Bronchial epithelial cell (primary cell): ENCODE measurements at regions not wholly inside any gene's neighbourhood (a gene's known extent, or its start where the extent isn't known, plus 50 kb on each side); places are given as distances from the start of the nearest gene placed in this dataset.
"Not testable (repeated sequence)": the region's sequence is repeated elsewhere in the genome, so short reads cannot be mapped to it uniquely, and the experiment has no call there.

ENCODE experiments used
- DNase-seq: peaks from one replicate; pipeline ENCODE4 v3.0.0-alpha.2; 2010; ENCODE audit warnings: low read depth
- FAIRE-seq: peaks from 2 replicates; lab custom pipeline; 2011; peaks lifted over from hg19 to GRCh38; lab: Jason Lieb, UNC
- H3K27me3 ChIP-seq: 2 replicates; pipeline ENCODE4 v1.5.1; 2011; ENCODE audit warnings: low read length; ENCODE audit not compliant: control insufficient read depth, insufficient read depth
- H3K36me3 ChIP-seq: 2 replicates; pipeline ENCODE4 v1.5.1; 2011; ENCODE audit warnings: low read length; ENCODE audit not compliant: control insufficient read depth, insufficient read depth
- H3K4me3 ChIP-seq: 2 replicates; pipeline ENCODE4 v1.5.1; 2011; ENCODE audit warnings: mild to moderate bottlenecking, low read depth, low read length, control low read depth
- CTCF ChIP-seq: IDR thresholded peaks from 2 replicates; pipeline ENCODE4 v1.5.1; 2011; ENCODE audit warnings: mild to moderate bottlenecking, moderate library complexity, low read length, control low read depth, inconsistent platforms; ENCODE audit not compliant: insufficient read depth, severe bottlenecking

DNA sequence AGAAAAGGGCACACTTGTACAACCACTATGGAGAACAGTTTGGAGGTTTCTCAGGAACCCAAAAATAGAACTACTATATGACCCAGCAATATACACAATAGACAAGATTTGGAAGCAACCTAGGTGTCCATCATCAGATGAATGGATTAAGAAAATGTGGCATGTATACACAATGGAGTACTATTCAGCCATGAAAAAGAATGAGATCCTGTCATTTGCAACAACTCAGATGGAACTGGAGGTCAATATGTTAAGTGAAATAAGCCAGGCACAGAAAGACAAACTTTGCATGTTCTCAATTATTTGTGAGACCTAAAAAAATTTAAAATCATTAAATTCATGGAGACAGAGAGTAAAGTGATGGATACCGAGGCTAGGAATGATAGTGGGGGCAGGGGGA is 118.8 kb downstream of the ZNF467 start:
- FAIRE-seq (no peak), DNase-seq (no peak)
- Histone ChIP-seq H3K4me3 (no peak overlapping the region), H3K36me3 (no peaks in the 10 kb centered on the region), H3K27me3 (no peaks in the 10 kb centered on the region)
- TF ChIP-seq CTCF: no peak

- not testable (repeated sequence) for H3K4me3 ChIP-seq, H3K36me3 ChIP-seq, H3K27me3 ChIP-seq, FAIRE-seq, DNase-seq
Measured at GRCh38 chr7:149650190-149650589, 123.2 kb downstream of the ZNF467 start.

GRCh38 chr7:149644754-149645153 is 128.6 kb downstream of the ZNF467 start:
- Histone ChIP-seq H3K4me3 (no peak overlapping the region), H3K36me3 (no peaks in the 10 kb centered on the region), H3K27me3 (no peaks in the 10 kb centered on the region)
- DNase-seq (no peak), FAIRE-seq (no peak)
- no peak for TF ChIP-seq CTCF

DNA sequence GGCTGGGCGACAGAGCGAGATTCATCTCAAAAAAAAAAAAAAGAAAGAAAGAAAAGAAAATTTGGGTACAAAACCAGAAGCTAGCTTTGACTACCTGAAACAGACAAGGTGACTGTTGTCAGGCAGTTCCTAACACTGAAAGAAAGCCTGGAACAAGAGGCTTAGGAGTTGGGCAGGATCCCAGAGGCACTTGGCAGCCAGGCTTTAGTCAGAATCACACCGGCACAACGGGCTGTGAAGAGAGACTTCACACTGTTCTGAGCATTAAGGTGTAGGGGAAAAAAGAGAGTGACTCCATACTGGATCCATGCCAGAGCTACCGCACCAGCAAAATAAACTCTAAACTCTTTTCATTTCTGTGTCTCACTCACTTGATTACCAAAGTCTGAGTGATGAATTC is 130.8 kb downstream of the ZNF467 start:
- H3K36me3 ChIP-seq: no peaks in the 10 kb centered on the region
- DNase-seq: no peak
- no peak for TF ChIP-seq CTCF
- H3K27me3 ChIP-seq: no peaks in the 10 kb centered on the region
- FAIRE-seq: no peak
- H3K4me3 ChIP-seq: no peak overlapping the region

DNA sequence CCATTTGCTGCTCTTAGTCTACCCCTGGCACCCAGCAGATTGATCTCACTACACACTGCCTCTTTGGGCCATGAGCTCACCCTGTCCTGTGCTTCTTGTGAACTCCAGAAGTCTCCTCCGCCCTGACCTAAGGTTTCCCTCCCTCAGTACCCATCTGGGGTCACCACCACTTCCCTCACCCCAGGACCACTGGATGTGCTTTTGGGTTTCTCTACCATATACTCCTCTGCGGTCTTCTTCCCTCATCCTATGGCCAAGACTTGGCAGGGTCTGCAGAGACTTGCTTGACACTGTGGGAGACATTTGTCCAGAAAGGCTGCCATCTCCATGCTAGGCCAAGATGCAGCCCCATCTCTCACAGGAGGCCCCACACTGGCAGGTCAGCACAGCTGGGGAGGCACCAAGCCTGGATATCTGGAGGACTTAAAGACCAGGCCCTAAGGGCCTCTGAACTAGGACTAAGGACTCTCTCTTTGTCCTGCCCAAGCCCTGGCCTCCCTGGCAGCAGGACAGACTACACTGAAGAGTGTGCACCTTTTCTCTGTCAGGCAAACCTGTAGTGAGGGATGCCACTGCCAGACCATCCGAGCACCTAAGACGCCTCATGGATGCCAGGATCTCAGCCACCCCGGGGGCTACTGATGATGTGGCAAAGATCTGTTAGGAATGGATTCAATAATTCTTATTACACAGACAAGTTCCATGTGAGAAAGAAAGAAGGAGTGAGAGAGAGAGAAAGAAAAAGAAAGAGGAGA is 134.6 kb downstream of the ZNF467 start:
- no peak overlapping the region for H3K4me3 ChIP-seq
- DNase-seq (no peak), FAIRE-seq (no peak)
- no peaks in the 10 kb centered on the region for H3K36me3 ChIP-seq
- peaks cover under 1% of the 10 kb centered on the region for H3K27me3 ChIP-seq
- no peak for TF ChIP-seq CTCF

- TF ChIP-seq CTCF: no peak
- H3K4me3 ChIP-seq: no peak overlapping the region
- H3K27me3 ChIP-seq: peaks cover 4% of the 10 kb centered on the region
- H3K36me3 ChIP-seq: no peaks in the 10 kb centered on the region
- no peak for DNase-seq
- no peak for FAIRE-seq
Measured at GRCh38 chr7:149637911-149638565, 135.3 kb downstream of the ZNF467 start.
